Activated CD8-positive, alpha-beta T cell treated with anti-CD3 and anti-CD28 coated beads, Interleukin-2, amount 10 ng/mL, durations not matched to agents 7 days and 5 days (primary cell): ENCODE measurements at regions not wholly inside any gene's neighbourhood (a gene's known extent, or its start where the extent isn't known, plus 50 kb on each side); places are given as distances from the start of the nearest gene placed in this dataset.
"Not testable (repeated sequence)": the region's sequence is repeated elsewhere in the genome, so short reads cannot be mapped to it uniquely, and the experiment has no call there.

Experiments used
- ATAC-seq: fragments of 150-1000 bp; cut with Tn5 transposase; one replicate; pipeline ENCODE4 v1.10.0; 2021; ENCODE audit warnings: moderate library complexity
- CTCF ChIA-PET: fragments of 350-600 bp; sonication (Branson Sonifier 250); formaldehyde crosslinking; loops from one replicate; lab custom pipeline; 2021; ENCODE audit warnings: antibody characterized with exemption; lab: Charles Lee
- POLR2A ChIA-PET: fragments of 350-600 bp; sonication (Branson Sonifier 250); formaldehyde crosslinking; loops from one replicate; lab custom pipeline; 2021; ENCODE audit warnings: antibody characterized with exemption; lab: Charles Lee
- DNase-seq: peaks from one replicate; pipeline ENCODE4 v3.0.0-alpha.2; 2020
- H3K27ac Mint-ChIP-seq: one replicate; pipeline ENCODE4 v1.8.0; 2021; ENCODE audit warnings: mild to moderate bottlenecking, mixed read lengths
- H3K27me3 Mint-ChIP-seq: one replicate; pipeline ENCODE4 v1.8.0; 2021; ENCODE audit warnings: low read depth, mixed read lengths
- H3K36me3 Mint-ChIP-seq: one replicate; pipeline ENCODE4 v1.8.0; 2021; ENCODE audit warnings: low read depth, mixed read lengths
- H3K4me1 Mint-ChIP-seq: one replicate; pipeline ENCODE4 v1.8.0; 2021; ENCODE audit warnings: low read depth, mixed read lengths
- H3K4me3 Mint-ChIP-seq: one replicate; pipeline ENCODE4 v1.8.0; 2021; ENCODE audit warnings: mild to moderate bottlenecking, mixed read lengths
- H3K9me3 Mint-ChIP-seq: one replicate; pipeline ENCODE4 v1.8.0; 2022; ENCODE audit warnings: mixed read lengths; ENCODE audit not compliant: insufficient read depth

GRCh38 chr7:9681284-9681683, 1247.9 kb downstream of the NXPH1 start:
- POLR2A ChIA-PET, result no interaction called here

GRCh38 chr7:9691286-9691685, 1257.9 kb downstream of the NXPH1 start:
- no peak overlapping the region for H3K27ac Mint-ChIP-seq
- H3K9me3 Mint-ChIP-seq, result peaks cover 10% of the 10 kb centered on the region
- no peak for DNase-seq
- no peaks in the 10 kb centered on the region for H3K4me1 Mint-ChIP-seq
- ChIA-PET POLR2A (no interaction called here), CTCF (no interaction called here)
- no peak overlapping the region for H3K4me3 Mint-ChIP-seq
- H3K27me3 Mint-ChIP-seq, result no peaks in the 10 kb centered on the region
- no peak for ATAC-seq
- H3K36me3 Mint-ChIP-seq, result no peaks in the 10 kb centered on the region

More at GRCh38 chr7:9681284-9681683, 1247.9 kb downstream of the NXPH1 start:
- no peaks in the 10 kb centered on the region for H3K27me3 Mint-ChIP-seq
- H3K4me1 Mint-ChIP-seq, result no peaks in the 10 kb centered on the region
- no peaks in the 10 kb centered on the region for H3K36me3 Mint-ChIP-seq
- DNase-seq (no peak), ATAC-seq (no peak)
- CTCF ChIA-PET, result no interaction called here
- peaks cover 16% of the 10 kb centered on the region for H3K9me3 Mint-ChIP-seq
- no peak overlapping the region for H3K27ac Mint-ChIP-seq
- no peak overlapping the region for H3K4me3 Mint-ChIP-seq

GRCh38 chr7:9698375-9698774, 1265.0 kb downstream of the NXPH1 start:
- Mint-ChIP-seq H3K4me3 (no peak overlapping the region), H3K27ac (no peak overlapping the region), H3K4me1 (no peaks in the 10 kb centered on the region), H3K27me3 (no peaks in the 10 kb centered on the region), H3K9me3 (peaks cover 5% of the 10 kb centered on the region), H3K36me3 (no peaks in the 10 kb centered on the region)
- ChIA-PET POLR2A (no interaction called here), CTCF (no interaction called here)
- DNase-seq (no peak), ATAC-seq (no peak)

- H3K4me3 Mint-ChIP-seq, result no peak overlapping the region
Observed at GRCh38 chr7:9709216-9709615, 1264.5 kb upstream of the PHF14 start.

GRCh38 chr7:9711259-9711918, 1262.3 kb upstream of the PHF14 start:
- Mint-ChIP-seq H3K4me1 (no peaks in the 10 kb centered on the region), H3K27me3 (no peaks in the 10 kb centered on the region), H3K27ac (no peak overlapping the region), H3K36me3 (no peaks in the 10 kb centered on the region), H3K9me3 (peaks cover 6% of the 10 kb centered on the region), H3K4me3 (no peak overlapping the region)
- ChIA-PET POLR2A (no interaction called here), CTCF (no interaction called here)
- ATAC-seq, result no peak
- no peak for DNase-seq

More at GRCh38 chr7:9709216-9709615, 1264.5 kb upstream of the PHF14 start:
- ChIA-PET POLR2A (no interaction called here), CTCF (no interaction called here)
- peaks cover 5% of the 10 kb centered on the region for H3K9me3 Mint-ChIP-seq
- H3K27ac Mint-ChIP-seq, result no peak overlapping the region
- ATAC-seq (no peak), DNase-seq (no peak)
- no peaks in the 10 kb centered on the region for H3K36me3 Mint-ChIP-seq
- H3K4me1 Mint-ChIP-seq, result no peaks in the 10 kb centered on the region
- H3K27me3 Mint-ChIP-seq, result no peaks in the 10 kb centered on the region

GRCh38 chr7:9718071-9718661, 1255.5 kb upstream of the PHF14 start:
- Mint-ChIP-seq H3K4me1 (no peaks in the 10 kb centered on the region), H3K27me3 (no peaks in the 10 kb centered on the region), H3K27ac (no peak overlapping the region), H3K36me3 (no peaks in the 10 kb centered on the region), H3K4me3 (no peak overlapping the region), H3K9me3 (peaks cover 21% of the 10 kb centered on the region)
- ATAC-seq (no peak), DNase-seq (no peak)
- ChIA-PET CTCF (no interaction called here), POLR2A (no interaction called here)

- no peak overlapping the region for H3K4me3 Mint-ChIP-seq
- ChIA-PET CTCF (no interaction called here), POLR2A (no interaction called here)
- ATAC-seq (no peak), DNase-seq (no peak)
- no peak overlapping the region for H3K27ac Mint-ChIP-seq
- H3K27me3 Mint-ChIP-seq, result no peaks in the 10 kb centered on the region
- H3K36me3 Mint-ChIP-seq, result no peaks in the 10 kb centered on the region
- no peaks in the 10 kb centered on the region for H3K4me1 Mint-ChIP-seq
- peaks cover 21% of the 10 kb centered on the region for H3K9me3 Mint-ChIP-seq
Observed at GRCh38 chr7:9719303-9719702, 1254.4 kb upstream of the PHF14 start.

GRCh38 chr7:9719721-9720120, 1254.0 kb upstream of the PHF14 start:
- Mint-ChIP-seq H3K27me3 (no peaks in the 10 kb centered on the region), H3K9me3 (peaks cover 21% of the 10 kb centered on the region), H3K4me3 (no peak overlapping the region), H3K4me1 (no peaks in the 10 kb centered on the region), H3K36me3 (no peaks in the 10 kb centered on the region), H3K27ac (no peak overlapping the region)
- no peak for DNase-seq
- no peak for ATAC-seq
- ChIA-PET POLR2A (no interaction called here), CTCF (no interaction called here)

GRCh38 chr7:9725940-9726663, 1247.6 kb upstream of the PHF14 start:
- ATAC-seq, DNase-seq, H3K27me3 Mint-ChIP-seq, CTCF ChIA-PET, H3K36me3 Mint-ChIP-seq, H3K4me3 Mint-ChIP-seq, H3K4me1 Mint-ChIP-seq, POLR2A ChIA-PET, H3K27ac Mint-ChIP-seq, H3K9me3 Mint-ChIP-seq: not testable (repeated sequence)

- H3K4me1 Mint-ChIP-seq, H3K27ac Mint-ChIP-seq, POLR2A ChIA-PET, H3K27me3 Mint-ChIP-seq, ATAC-seq, CTCF ChIA-PET, H3K9me3 Mint-ChIP-seq, H3K4me3 Mint-ChIP-seq, H3K36me3 Mint-ChIP-seq, DNase-seq: not testable (repeated sequence)
Observed at GRCh38 chr7:9726811-9727210, 1246.9 kb upstream of the PHF14 start.

- DNase-seq, H3K27ac Mint-ChIP-seq, H3K36me3 Mint-ChIP-seq, POLR2A ChIA-PET, CTCF ChIA-PET, ATAC-seq, H3K4me3 Mint-ChIP-seq, H3K4me1 Mint-ChIP-seq, H3K9me3 Mint-ChIP-seq, H3K27me3 Mint-ChIP-seq: not testable (repeated sequence)
Observed at GRCh38 chr7:9727467-9727869, 1246.2 kb upstream of the PHF14 start.

- CTCF ChIA-PET, H3K27me3 Mint-ChIP-seq, DNase-seq, ATAC-seq, H3K9me3 Mint-ChIP-seq, POLR2A ChIA-PET, H3K4me3 Mint-ChIP-seq, H3K36me3 Mint-ChIP-seq, H3K27ac Mint-ChIP-seq, H3K4me1 Mint-ChIP-seq: not testable (repeated sequence)
Observed at GRCh38 chr7:9728014-9728657, 1245.5 kb upstream of the PHF14 start.
